ENCODE measurements at regions not wholly inside any gene's neighbourhood (a gene's known extent, or its start where the extent isn't known, plus 50 kb on each side); places are given as distances from the start of the nearest gene placed in this dataset.

DNA sequence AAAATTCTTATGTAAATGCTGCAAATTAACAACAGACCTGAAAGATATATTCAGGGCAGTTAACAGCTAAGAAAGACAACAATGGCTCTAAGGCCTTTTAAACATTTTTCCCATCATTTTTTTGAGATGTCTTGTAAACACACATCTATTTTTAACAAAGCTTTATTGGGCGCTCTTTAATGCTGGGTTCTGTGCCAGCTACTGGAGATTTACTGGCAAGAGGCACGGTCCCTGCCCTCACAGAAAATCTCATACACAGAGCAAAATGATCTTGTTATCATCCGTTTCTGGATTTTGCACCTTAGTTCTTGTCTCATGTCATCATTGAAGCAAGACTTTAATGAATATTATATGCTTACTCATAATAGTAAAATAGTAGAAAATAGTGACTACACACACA, 1022.3 kb upstream of the WWC1 start:
- H3K4me3 ChIP-seq (ENCODE audit: low read depth, low read length) = no peak overlapping the region
- no peaks in the 10 kb centered on the region for H3K27me3 ChIP-seq (ENCODE audit: insufficient read depth, low read length)
- H2BK120ac ChIP-seq (ENCODE audit: insufficient read depth, low read length, poor library complexity) = no peak overlapping the region
- no peak overlapping the region for H2AK5ac ChIP-seq (ENCODE audit: low read length)
- no peak overlapping the region for H3K14ac ChIP-seq (ENCODE audit: low read length)
- H4K91ac ChIP-seq (ENCODE audit: low read depth, low read length) = no peak overlapping the region
- no CpG with 5 or more reads among the region's 3 CpGs for WGBS (ENCODE audit: extremely low coverage, insufficient coverage, insufficient read length)
- no peak overlapping the region for H3K4ac ChIP-seq (ENCODE audit: low read depth, low read length)
- H3K79me1 ChIP-seq (ENCODE audit: low read length) = no peaks in the 10 kb centered on the region
- H2AFZ ChIP-seq (ENCODE audit: insufficient read depth, low read length, poor library complexity) = no peak overlapping the region
- H3K9ac ChIP-seq (ENCODE audit: low read length) = no peak overlapping the region
- H4K12ac ChIP-seq (ENCODE audit: low read depth, low read length) = no peak overlapping the region
- H3K79me2 ChIP-seq (ENCODE audit: control insufficient read depth, insufficient read depth, low read length, poor library complexity) = no peaks in the 10 kb centered on the region
- DNase-seq = no peak
- H3K4me2 ChIP-seq (ENCODE audit: low read length) = no peak overlapping the region
- no peak overlapping the region for H3K27ac ChIP-seq (ENCODE audit: low read depth, low read length)
- H4K8ac ChIP-seq (ENCODE audit: low read depth, low read length) = no peak overlapping the region
- no peak overlapping the region for H2BK5ac ChIP-seq (ENCODE audit: low read depth, low read length, poor library complexity)
- no peak overlapping the region for H3K18ac ChIP-seq (ENCODE audit: low read length)
- no peaks in the 10 kb centered on the region for H3K9me3 ChIP-seq (ENCODE audit: insufficient read depth, low read depth, low read length)
- no peaks in the 10 kb centered on the region for H3K4me1 ChIP-seq (ENCODE audit: control insufficient read depth in 1 of 2, insufficient read depth in 2 of 2, low read length in 2 of 2)
- H2BK12ac ChIP-seq (ENCODE audit: low read length) = no peak overlapping the region
- H3K23ac ChIP-seq (ENCODE audit: low read length) = no peak overlapping the region
- no peaks in the 10 kb centered on the region for H3K36me3 ChIP-seq (ENCODE audit: control insufficient read depth in 1 of 2, insufficient read depth in 2 of 2, low read length in 2 of 2)

DNA sequence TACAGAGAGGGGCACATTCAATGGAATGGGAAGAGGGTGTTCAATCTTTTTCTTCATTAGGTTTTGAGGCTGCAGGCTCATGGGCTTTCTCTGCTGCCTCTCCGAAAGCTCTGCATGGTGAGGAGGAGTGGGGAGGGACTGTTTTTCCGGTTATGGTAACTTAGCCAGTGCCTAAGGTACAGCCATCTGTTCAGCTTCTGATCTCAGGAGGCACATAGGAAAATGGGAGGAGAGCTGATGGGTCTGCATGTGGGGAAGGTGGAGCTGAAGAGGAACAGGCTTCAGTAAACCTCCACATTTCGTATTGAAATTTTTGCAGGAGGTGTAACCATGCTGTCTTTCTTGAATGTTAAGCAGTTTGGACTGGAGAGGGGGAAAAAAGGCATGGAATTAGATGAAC, 1020.4 kb upstream of the WWC1 start:
- no peaks in the 10 kb centered on the region for H3K9me3 ChIP-seq (ENCODE audit: insufficient read depth, low read depth, low read length)
- no peaks in the 10 kb centered on the region for H3K79me2 ChIP-seq (ENCODE audit: control insufficient read depth, insufficient read depth, low read length, poor library complexity)
- no peak overlapping the region for H4K8ac ChIP-seq (ENCODE audit: low read depth, low read length)
- no peak overlapping the region for H2BK5ac ChIP-seq (ENCODE audit: low read depth, low read length, poor library complexity)
- H3K27me3 ChIP-seq (ENCODE audit: insufficient read depth, low read length) = no peaks in the 10 kb centered on the region
- H2BK120ac ChIP-seq (ENCODE audit: insufficient read depth, low read length, poor library complexity) = no peak overlapping the region
- no peak overlapping the region for H3K27ac ChIP-seq (ENCODE audit: low read depth, low read length)
- H2AK5ac ChIP-seq (ENCODE audit: low read length) = no peak overlapping the region
- no peak overlapping the region for H4K91ac ChIP-seq (ENCODE audit: low read depth, low read length)
- H2BK12ac ChIP-seq (ENCODE audit: low read length) = no peak overlapping the region
- no peak overlapping the region for H3K4me2 ChIP-seq (ENCODE audit: low read length)
- H3K4ac ChIP-seq (ENCODE audit: low read depth, low read length) = no peak overlapping the region
- no peak overlapping the region for H2AFZ ChIP-seq (ENCODE audit: insufficient read depth, low read length, poor library complexity)
- no peaks in the 10 kb centered on the region for H3K79me1 ChIP-seq (ENCODE audit: low read length)
- no peaks in the 10 kb centered on the region for H3K4me1 ChIP-seq (ENCODE audit: control insufficient read depth in 1 of 2, insufficient read depth in 2 of 2, low read length in 2 of 2)
- H3K9ac ChIP-seq (ENCODE audit: low read length) = no peak overlapping the region
- H3K36me3 ChIP-seq (ENCODE audit: control insufficient read depth in 1 of 2, insufficient read depth in 2 of 2, low read length in 2 of 2) = no peaks in the 10 kb centered on the region
- no CpG with 5 or more reads among the region's 3 CpGs for WGBS (ENCODE audit: extremely low coverage, insufficient coverage, insufficient read length)
- DNase-seq = no peak
- no peak overlapping the region for H3K14ac ChIP-seq (ENCODE audit: low read length)
- H3K23ac ChIP-seq (ENCODE audit: low read length) = no peak overlapping the region
- H3K18ac ChIP-seq (ENCODE audit: low read length) = no peak overlapping the region
- H4K12ac ChIP-seq (ENCODE audit: low read depth, low read length) = no peak overlapping the region
- no peak overlapping the region for H3K4me3 ChIP-seq (ENCODE audit: low read depth, low read length)

- no peak overlapping the region for H3K4ac ChIP-seq (ENCODE audit: low read depth, low read length)
- no peak overlapping the region for H2BK5ac ChIP-seq (ENCODE audit: low read depth, low read length, poor library complexity)
- H4K91ac ChIP-seq (ENCODE audit: low read depth, low read length) = no peak overlapping the region
- H3K4me2 ChIP-seq (ENCODE audit: low read length) = no peak overlapping the region
- H3K27ac ChIP-seq (ENCODE audit: low read depth, low read length) = no peak overlapping the region
- H4K8ac ChIP-seq (ENCODE audit: low read depth, low read length) = no peak overlapping the region
- DNase-seq = no peak
- H3K79me1 ChIP-seq (ENCODE audit: low read length) = no peaks in the 10 kb centered on the region
- no peak overlapping the region for H2BK120ac ChIP-seq (ENCODE audit: insufficient read depth, low read length, poor library complexity)
- no peaks in the 10 kb centered on the region for H3K27me3 ChIP-seq (ENCODE audit: insufficient read depth, low read length)
- H3K36me3 ChIP-seq (ENCODE audit: control insufficient read depth in 1 of 2, insufficient read depth in 2 of 2, low read length in 2 of 2) = no peaks in the 10 kb centered on the region
- H3K9me3 ChIP-seq (ENCODE audit: insufficient read depth, low read depth, low read length) = no peaks in the 10 kb centered on the region
- no peak overlapping the region for H3K9ac ChIP-seq (ENCODE audit: low read length)
- H2AFZ ChIP-seq (ENCODE audit: insufficient read depth, low read length, poor library complexity) = no peak overlapping the region
- no peak overlapping the region for H3K14ac ChIP-seq (ENCODE audit: low read length)
- H3K23ac ChIP-seq (ENCODE audit: low read length) = no peak overlapping the region
- H3K4me3 ChIP-seq (ENCODE audit: low read depth, low read length) = no peak overlapping the region
- H4K12ac ChIP-seq (ENCODE audit: low read depth, low read length) = no peak overlapping the region
- H3K4me1 ChIP-seq (ENCODE audit: control insufficient read depth in 1 of 2, insufficient read depth in 2 of 2, low read length in 2 of 2) = no peaks in the 10 kb centered on the region
- no peak overlapping the region for H2AK5ac ChIP-seq (ENCODE audit: low read length)
- H3K18ac ChIP-seq (ENCODE audit: low read length) = no peak overlapping the region
- WGBS (ENCODE audit: extremely low coverage, insufficient coverage, insufficient read length) = no CpG with 5 or more reads among the region's 4 CpGs
- H3K79me2 ChIP-seq (ENCODE audit: control insufficient read depth, insufficient read depth, low read length, poor library complexity) = no peaks in the 10 kb centered on the region
- no peak overlapping the region for H2BK12ac ChIP-seq (ENCODE audit: low read length)
These were observed 1019.9 kb upstream of the WWC1 start for GRCh38 chr5:167271511-167271910.

DNA sequence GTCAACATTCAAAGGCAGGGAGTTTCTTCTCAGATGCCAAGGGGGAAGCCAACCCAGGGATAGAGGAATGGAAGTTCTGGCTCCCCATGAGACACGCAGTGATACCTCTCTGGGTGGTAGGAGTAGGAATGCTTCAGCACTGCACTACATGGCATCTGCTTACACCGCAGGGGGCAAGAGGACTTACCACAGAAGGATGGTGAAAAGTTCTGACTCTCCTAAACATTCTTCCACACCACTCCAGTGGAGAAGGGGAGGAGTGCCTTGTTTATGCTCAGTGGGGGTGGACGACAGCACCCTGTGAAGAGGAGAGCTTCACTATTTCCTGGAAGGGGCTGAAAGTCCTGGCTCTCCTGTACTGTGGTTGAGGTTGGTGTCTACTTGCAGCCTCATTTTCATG, 1011.3 kb upstream of the WWC1 start:
- Histone ChIP-seq H4K8ac (ENCODE audit: low read depth, low read length) (no peak overlapping the region), H3K4me2 (ENCODE audit: low read length) (no peak overlapping the region), H3K4ac (ENCODE audit: low read depth, low read length) (no peak overlapping the region), H3K9me3 (ENCODE audit: insufficient read depth, low read depth, low read length) (no peaks in the 10 kb centered on the region), H2AK5ac (ENCODE audit: low read length) (no peak overlapping the region), H3K27ac (ENCODE audit: low read depth, low read length) (no peak overlapping the region), H3K79me2 (ENCODE audit: control insufficient read depth, insufficient read depth, low read length, poor library complexity) (no peaks in the 10 kb centered on the region), H3K9ac (ENCODE audit: low read length) (no peak overlapping the region), H2AFZ (ENCODE audit: insufficient read depth, low read length, poor library complexity) (no peak overlapping the region), H3K4me3 (ENCODE audit: low read depth, low read length) (no peak overlapping the region), H4K91ac (ENCODE audit: low read depth, low read length) (no peak overlapping the region), H3K27me3 (ENCODE audit: insufficient read depth, low read length) (no peaks in the 10 kb centered on the region), H2BK120ac (ENCODE audit: insufficient read depth, low read length, poor library complexity) (no peak overlapping the region), H2BK12ac (ENCODE audit: low read length) (no peak overlapping the region), H4K12ac (ENCODE audit: low read depth, low read length) (no peak overlapping the region), H3K14ac (ENCODE audit: low read length) (no peak overlapping the region), H2BK5ac (ENCODE audit: low read depth, low read length, poor library complexity) (no peak overlapping the region), H3K23ac (ENCODE audit: low read length) (no peak overlapping the region), H3K36me3 (ENCODE audit: control insufficient read depth in 1 of 2, insufficient read depth in 2 of 2, low read length in 2 of 2) (no peaks in the 10 kb centered on the region), H3K79me1 (ENCODE audit: low read length) (no peaks in the 10 kb centered on the region), H3K4me1 (ENCODE audit: control insufficient read depth in 1 of 2, insufficient read depth in 2 of 2, low read length in 2 of 2) (no peaks in the 10 kb centered on the region), H3K18ac (ENCODE audit: low read length) (no peak overlapping the region)
- WGBS (ENCODE audit: extremely low coverage, insufficient coverage, insufficient read length) = no CpG with 5 or more reads among the region's 3 CpGs
- no peak for DNase-seq

Measured in trophoblast cell (in vitro differentiated cells and primary cell).